Effector memory CD8-positive, alpha-beta T cell (primary cell): ENCODE measurements at regions not wholly inside any gene's neighbourhood (a gene's known extent, or its start where the extent isn't known, plus 50 kb on each side); places are given as distances from the start of the nearest gene placed in this dataset.

Source experiments
- ATAC-seq: fragments of 150-1000 bp; cut with Tn5 transposase; replicated peaks from 2 replicates; pipeline ENCODE4 v1.10.0; 2021; ENCODE audit warnings: mild to moderate bottlenecking, moderate library complexity
- DNase-seq, 3 experiments: peaks; one replicate each; pipeline ENCODE4 v3.0.0; 2021
- H3K27ac Mint-ChIP-seq, 2 donors: one replicate each; pipeline ENCODE4 v1.8.0; 2022; ENCODE audit warnings: mild to moderate bottlenecking in 2 of 2, mixed read lengths in 2 of 2, moderate library complexity in 2 of 2
- H3K27me3 Mint-ChIP-seq, 2 donors: one replicate each; pipeline ENCODE4 v1.8.0; 2022; ENCODE audit warnings: mixed read lengths in 2 of 2
- H3K36me3 Mint-ChIP-seq: one replicate; pipeline ENCODE4 v1.8.0; 2022; ENCODE audit warnings: mild to moderate bottlenecking, moderate library complexity, mixed read lengths; ENCODE audit not compliant: insufficient read depth
- H3K4me1 Mint-ChIP-seq, 2 donors: one replicate each; pipeline ENCODE4 v1.8.0; 2022; ENCODE audit warnings: low read depth in 2 of 2, mixed read lengths in 2 of 2
- H3K4me3 Mint-ChIP-seq, 2 donors: one replicate each; pipeline ENCODE4 v1.8.0; 2022; ENCODE audit warnings: mild to moderate bottlenecking in 2 of 2, mixed read lengths in 2 of 2, moderate library complexity in 2 of 2
- H3K9me3 Mint-ChIP-seq, 2 donors: one replicate each; pipeline ENCODE4 v1.8.0; 2022; ENCODE audit warnings: mixed read lengths in 2 of 2

GRCh38 chr5:105945203-105945972, 1725.3 kb downstream of the EFNA5 start:
- Mint-ChIP-seq H3K9me3 (peaks cover 0 to 7% of the 10 kb centered on the region in 2 donors), H3K4me3 (no peak overlapping the region), H3K4me1 (no peaks in the 10 kb centered on the region), H3K27ac (no peak overlapping the region), H3K27me3 (no peaks in the 10 kb centered on the region), H3K36me3 (no peaks in the 10 kb centered on the region)
- no peak for ATAC-seq
- no peak for DNase-seq

GRCh38 chr5:105940181-105940580, 1730.6 kb downstream of the EFNA5 start:
- no peak overlapping the region for H3K27ac Mint-ChIP-seq
- H3K4me3 Mint-ChIP-seq, result no peak overlapping the region
- H3K36me3 Mint-ChIP-seq, result peaks cover 4% of the 10 kb centered on the region
- ATAC-seq (no peak), DNase-seq (no peak)
- peaks cover 6 to 11% of the 10 kb centered on the region in 2 donors for H3K9me3 Mint-ChIP-seq
- H3K27me3 Mint-ChIP-seq, result no peaks in the 10 kb centered on the region
- H3K4me1 Mint-ChIP-seq, result no peaks in the 10 kb centered on the region

- peaks cover 4% of the 10 kb centered on the region for H3K36me3 Mint-ChIP-seq
- H3K4me3 Mint-ChIP-seq, result no peak overlapping the region
- ATAC-seq, result no peak
- H3K27ac Mint-ChIP-seq, result no peak overlapping the region
- no peaks in the 10 kb centered on the region for H3K4me1 Mint-ChIP-seq
- no peaks in the 10 kb centered on the region for H3K27me3 Mint-ChIP-seq
- no peak for DNase-seq
- peaks cover 11% of the 10 kb centered on the region in 2 donors for H3K9me3 Mint-ChIP-seq
Observed at GRCh38 chr5:105934171-105934570, 1736.6 kb downstream of the EFNA5 start.

- DNase-seq (no peak), ATAC-seq (no peak)
- Mint-ChIP-seq H3K4me1 (no peaks in the 10 kb centered on the region), H3K4me3 (no peak overlapping the region), H3K27me3 (no peaks in the 10 kb centered on the region), H3K9me3 (peaks cover 8% of the 10 kb centered on the region in 2 donors), H3K27ac (no peak overlapping the region), H3K36me3 (no peaks in the 10 kb centered on the region)
Observed at GRCh38 chr5:105931881-105932421, 1738.8 kb downstream of the EFNA5 start.

GRCh38 chr5:105929858-105930257, 1740.9 kb downstream of the EFNA5 start:
- DNase-seq (no peak), ATAC-seq (no peak)
- Mint-ChIP-seq H3K4me1 (no peaks in the 10 kb centered on the region), H3K9me3 (peaks cover 8% of the 10 kb centered on the region in 2 donors), H3K36me3 (no peaks in the 10 kb centered on the region), H3K27ac (no peak overlapping the region), H3K27me3 (no peaks in the 10 kb centered on the region), H3K4me3 (no peak overlapping the region)

- peaks cover 5 to 8% of the 10 kb centered on the region in 2 donors for H3K9me3 Mint-ChIP-seq
- no peaks in the 10 kb centered on the region for H3K36me3 Mint-ChIP-seq
- no peak overlapping the region for H3K27ac Mint-ChIP-seq
- no peaks in the 10 kb centered on the region for H3K27me3 Mint-ChIP-seq
- no peak overlapping the region for H3K4me3 Mint-ChIP-seq
- no peaks in the 10 kb centered on the region for H3K4me1 Mint-ChIP-seq
- no peak for ATAC-seq
- no peak for DNase-seq
Observed at GRCh38 chr5:105924366-105924765, 1746.4 kb downstream of the EFNA5 start.

- H3K9me3 Mint-ChIP-seq, result peaks cover 0 to 6% of the 10 kb centered on the region in 2 donors
Observed at GRCh38 chr5:105922574-105922973, 1748.2 kb downstream of the EFNA5 start.

GRCh38 chr5:105922080-105922479, 1748.7 kb downstream of the EFNA5 start:
- Mint-ChIP-seq H3K4me1 (no peaks in the 10 kb centered on the region), H3K27ac (no peak overlapping the region), H3K9me3 (peaks cover 0 to 6% of the 10 kb centered on the region in 2 donors), H3K4me3 (no peak overlapping the region), H3K36me3 (no peaks in the 10 kb centered on the region), H3K27me3 (no peaks in the 10 kb centered on the region)
- DNase-seq (no peak), ATAC-seq (no peak)

More at GRCh38 chr5:105922574-105922973, 1748.2 kb downstream of the EFNA5 start:
- no peak overlapping the region for H3K4me3 Mint-ChIP-seq
- H3K27me3 Mint-ChIP-seq, result no peaks in the 10 kb centered on the region
- H3K27ac Mint-ChIP-seq, result no peak overlapping the region
- no peaks in the 10 kb centered on the region for H3K36me3 Mint-ChIP-seq
- H3K4me1 Mint-ChIP-seq, result no peaks in the 10 kb centered on the region
- ATAC-seq, result no peak
- no peak for DNase-seq

- ATAC-seq, result no peak
- DNase-seq, result no peak
- Mint-ChIP-seq H3K27me3 (no peaks in the 10 kb centered on the region), H3K9me3 (peaks cover 0 to 4% of the 10 kb centered on the region in 2 donors), H3K4me1 (no peaks in the 10 kb centered on the region), H3K4me3 (no peak overlapping the region), H3K27ac (no peak overlapping the region), H3K36me3 (no peaks in the 10 kb centered on the region)
Observed at GRCh38 chr5:105917189-105917588, 1753.5 kb downstream of the EFNA5 start.

- Mint-ChIP-seq H3K4me3 (no peak overlapping the region), H3K27me3 (no peaks in the 10 kb centered on the region), H3K9me3 (no peaks in the 10 kb centered on the region), H3K27ac (no peak overlapping the region), H3K36me3 (no peaks in the 10 kb centered on the region), H3K4me1 (no peaks in the 10 kb centered on the region)
- DNase-seq (no peak), ATAC-seq (no peak)
Observed at GRCh38 chr5:105907016-105907415, 1763.7 kb downstream of the EFNA5 start.

GRCh38 chr5:105905392-105905791, 1765.3 kb downstream of the EFNA5 start:
- no peak overlapping the region for H3K27ac Mint-ChIP-seq

GRCh38 chr5:105903069-105903468, 1767.7 kb downstream of the EFNA5 start:
- Mint-ChIP-seq H3K4me3 (no peak overlapping the region), H3K27me3 (no peaks in the 10 kb centered on the region), H3K4me1 (no peaks in the 10 kb centered on the region), H3K27ac (no peak overlapping the region), H3K36me3 (no peaks in the 10 kb centered on the region), H3K9me3 (peaks cover 0 to 1% of the 10 kb centered on the region in 2 donors)
- ATAC-seq (no peak), DNase-seq (no peak)

More at GRCh38 chr5:105905392-105905791, 1765.3 kb downstream of the EFNA5 start:
- no peaks in the 10 kb centered on the region for H3K4me1 Mint-ChIP-seq
- no peak overlapping the region for H3K4me3 Mint-ChIP-seq
- no peaks in the 10 kb centered on the region for H3K9me3 Mint-ChIP-seq
- no peaks in the 10 kb centered on the region for H3K27me3 Mint-ChIP-seq
- no peak for DNase-seq
- no peak for ATAC-seq
- no peaks in the 10 kb centered on the region for H3K36me3 Mint-ChIP-seq

GRCh38 chr5:105899726-105900125, 1771.0 kb downstream of the EFNA5 start:
- no peaks in the 10 kb centered on the region for H3K4me1 Mint-ChIP-seq
- no peaks in the 10 kb centered on the region for H3K36me3 Mint-ChIP-seq
- no peak overlapping the region for H3K27ac Mint-ChIP-seq
- no peaks in the 10 kb centered on the region for H3K27me3 Mint-ChIP-seq
- peaks cover 0 to 5% of the 10 kb centered on the region in 2 donors for H3K9me3 Mint-ChIP-seq
- ATAC-seq (no peak), DNase-seq (no peak)
- H3K4me3 Mint-ChIP-seq, result no peak overlapping the region

GRCh38 chr5:105898183-105898582, 1772.6 kb downstream of the EFNA5 start:
- Mint-ChIP-seq H3K9me3 (peaks cover 0 to 5% of the 10 kb centered on the region in 2 donors), H3K36me3 (no peaks in the 10 kb centered on the region), H3K4me1 (no peaks in the 10 kb centered on the region), H3K27ac (no peak overlapping the region), H3K4me3 (no peak overlapping the region), H3K27me3 (no peaks in the 10 kb centered on the region)
- DNase-seq, result no peak
- no peak for ATAC-seq
